Upper lobe of left lung (tissue), 4 donors: ENCODE measurements at regions not wholly inside any gene's neighbourhood (a gene's known extent, or its start where the extent isn't known, plus 50 kb on each side); places are given as distances from the start of the nearest gene placed in this dataset.

Experiments
- POLR2A ChIP-seq, 4 donors: fragments of 450-650 bp; IDR thresholded peaks; one replicate each; pipeline ENCODE4 v1.5.1; 2016 to 2017; ENCODE audit warnings: antibody characterized with exemption in 4 of 4, mild to moderate bottlenecking in 2 of 4
- TF ChIP-seq, protein P1 (sequence below), 6 experiments: fragments of 450-650 bp in 4 of 6; fragments of 200-600 bp in 2 of 6; sonication (generic) in 2 of 6; IDR thresholded peaks; one replicate each; pipeline ENCODE4 v1.5.1; 2016 to 2019; ENCODE audit warnings: antibody characterized with exemption in 6 of 6

DNA sequence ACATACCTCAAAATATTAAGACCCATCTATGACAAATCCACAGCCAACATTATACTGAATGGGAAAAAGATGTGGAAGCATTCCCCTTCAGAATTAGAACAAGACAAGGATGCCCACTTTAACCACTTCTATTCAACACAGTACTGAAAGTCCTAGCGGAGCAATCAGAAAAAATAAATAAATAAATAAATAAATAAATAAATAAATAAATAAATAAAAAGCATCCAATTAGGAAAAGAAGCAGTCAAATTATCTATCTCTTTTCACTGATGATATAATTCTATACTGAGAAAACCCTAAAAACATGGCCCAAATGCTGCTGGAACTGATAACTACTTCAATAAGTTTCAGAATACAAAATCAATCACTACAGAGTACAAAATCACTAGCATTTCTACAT is 67.5 kb downstream of the PRR32 start:
- TF ChIP-seq, protein P1, sequence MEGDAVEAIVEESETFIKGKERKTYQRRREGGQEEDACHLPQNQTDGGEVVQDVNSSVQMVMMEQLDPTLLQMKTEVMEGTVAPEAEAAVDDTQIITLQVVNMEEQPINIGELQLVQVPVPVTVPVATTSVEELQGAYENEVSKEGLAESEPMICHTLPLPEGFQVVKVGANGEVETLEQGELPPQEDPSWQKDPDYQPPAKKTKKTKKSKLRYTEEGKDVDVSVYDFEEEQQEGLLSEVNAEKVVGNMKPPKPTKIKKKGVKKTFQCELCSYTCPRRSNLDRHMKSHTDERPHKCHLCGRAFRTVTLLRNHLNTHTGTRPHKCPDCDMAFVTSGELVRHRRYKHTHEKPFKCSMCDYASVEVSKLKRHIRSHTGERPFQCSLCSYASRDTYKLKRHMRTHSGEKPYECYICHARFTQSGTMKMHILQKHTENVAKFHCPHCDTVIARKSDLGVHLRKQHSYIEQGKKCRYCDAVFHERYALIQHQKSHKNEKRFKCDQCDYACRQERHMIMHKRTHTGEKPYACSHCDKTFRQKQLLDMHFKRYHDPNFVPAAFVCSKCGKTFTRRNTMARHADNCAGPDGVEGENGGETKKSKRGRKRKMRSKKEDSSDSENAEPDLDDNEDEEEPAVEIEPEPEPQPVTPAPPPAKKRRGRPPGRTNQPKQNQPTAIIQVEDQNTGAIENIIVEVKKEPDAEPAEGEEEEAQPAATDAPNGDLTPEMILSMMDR (IDR thresholded peaks at IDR 0.05), result no peak
- TF ChIP-seq POLR2A (IDR thresholded peaks at IDR 0.05), result no peak
